SIG-M5 treated with dmso at 0.1 percent for 504 hours (cell line): ENCODE measurements at regions not wholly inside any gene's neighbourhood (a gene's known extent, or its start where the extent isn't known, plus 50 kb on each side); places are given as distances from the start of the nearest gene placed in this dataset.

Source experiments
- DNase-seq: peaks from one replicate; lab custom pipeline; 2025; ENCODE audit not compliant: unreplicated experiment; lab: John Stamatoyannopoulos, UW

DNA sequence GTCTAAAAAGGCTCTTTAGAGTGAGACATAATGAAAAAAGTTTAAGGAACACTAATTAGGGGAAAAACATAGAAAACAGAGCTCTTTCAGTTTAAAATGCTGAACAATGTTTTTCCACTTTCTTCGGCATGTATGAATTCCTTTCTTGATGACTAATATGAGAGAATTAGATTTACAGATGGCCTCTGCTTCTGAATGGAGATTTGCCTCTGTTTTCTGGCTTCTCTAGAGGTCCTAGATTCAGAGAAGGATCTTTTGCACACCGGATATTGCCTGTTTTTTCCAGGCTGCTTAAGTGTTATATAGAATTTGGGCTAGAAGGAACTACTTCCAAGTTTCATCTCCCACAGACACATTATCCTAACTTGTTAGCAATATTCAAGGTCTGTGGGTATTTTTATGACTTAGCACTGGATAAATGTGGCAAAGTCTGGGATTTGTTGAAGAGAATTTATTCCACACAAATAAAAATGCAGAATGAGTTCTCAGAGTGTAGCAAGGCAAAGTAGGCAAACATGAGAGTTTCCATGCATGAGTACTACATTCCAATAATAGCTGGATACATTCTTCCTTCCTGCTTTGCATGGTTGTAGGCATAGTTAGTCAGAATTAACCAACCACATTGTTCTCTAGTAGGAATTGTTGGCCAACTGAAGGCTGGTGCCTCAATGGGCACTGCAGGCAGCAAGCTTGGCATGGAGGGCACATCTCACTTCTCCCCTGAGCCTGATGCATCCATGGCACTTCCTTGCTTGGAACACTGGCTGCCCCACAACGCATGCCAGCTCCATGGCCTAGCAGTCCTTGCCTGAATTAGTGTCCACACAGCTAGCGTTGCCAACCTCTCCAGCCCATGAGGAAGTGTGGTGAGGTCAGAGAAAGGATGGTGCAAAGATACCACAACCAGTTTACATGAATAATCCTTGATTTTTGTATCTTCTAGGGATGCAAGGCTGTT is 224.2 kb downstream of the CLIC5 start:
- no peak for DNase-seq

DNA sequence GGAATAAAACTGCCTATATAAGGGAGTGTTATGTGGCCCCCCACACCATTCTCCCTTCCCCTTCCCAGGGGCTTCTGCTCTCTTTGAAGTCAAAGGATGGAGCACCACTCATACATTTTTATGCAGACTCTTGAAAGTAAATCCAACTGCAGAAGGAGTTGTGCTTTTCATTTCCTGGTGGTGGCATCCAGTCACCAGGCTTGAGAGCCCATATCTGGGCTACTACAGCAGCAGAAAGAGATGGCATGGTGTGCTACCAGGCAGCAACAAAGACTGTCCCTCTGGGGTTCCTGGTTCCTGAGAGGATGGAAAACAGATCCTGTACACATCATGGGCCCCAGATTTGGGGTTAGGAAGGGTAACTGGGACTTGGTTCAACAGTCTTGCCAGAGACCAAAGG is 226.4 kb downstream of the CLIC5 start:
- no peak for DNase-seq

DNA sequence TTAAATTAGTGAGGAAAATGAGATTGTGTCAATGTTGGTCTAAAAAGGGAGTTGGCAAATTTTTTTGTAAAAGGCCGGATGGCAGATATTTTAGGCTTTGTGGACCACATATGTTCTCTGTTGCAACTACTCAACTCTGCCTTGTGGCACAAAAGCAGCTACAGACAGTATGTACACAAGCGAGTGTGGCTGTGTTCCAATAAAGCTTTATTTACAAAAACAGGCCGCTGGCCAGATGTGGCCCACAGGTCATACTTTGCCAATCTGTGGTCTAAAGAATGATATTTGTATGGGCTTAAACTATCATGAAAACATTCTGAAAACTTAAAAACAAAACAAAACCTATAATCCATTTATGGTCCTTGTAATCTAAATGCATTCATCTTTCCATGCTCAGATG is 228.3 kb downstream of the CLIC5 start:
- DNase-seq: no peak

DNA sequence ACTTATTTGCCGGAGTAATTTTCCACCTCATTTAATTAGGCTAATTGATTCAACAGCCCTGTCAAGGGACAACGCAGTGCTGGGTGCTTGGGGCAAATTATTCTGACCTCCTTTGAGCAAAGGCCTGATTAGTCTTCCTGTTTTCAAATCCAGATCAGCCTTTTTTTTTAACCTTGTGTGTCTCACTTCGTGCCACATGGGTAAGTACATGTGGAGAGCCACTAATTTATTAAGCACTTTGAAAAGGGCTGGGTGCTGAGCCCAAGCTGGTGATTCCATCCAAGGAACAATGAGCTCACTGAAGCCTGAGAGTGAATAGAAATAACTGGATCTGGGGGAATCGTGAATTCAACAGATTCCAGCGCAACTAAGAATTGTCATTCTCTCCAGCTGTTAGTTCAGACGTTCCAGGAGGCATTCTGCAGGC is 229.3 kb downstream of the CLIC5 start:
- DNase-seq: no peak

DNA sequence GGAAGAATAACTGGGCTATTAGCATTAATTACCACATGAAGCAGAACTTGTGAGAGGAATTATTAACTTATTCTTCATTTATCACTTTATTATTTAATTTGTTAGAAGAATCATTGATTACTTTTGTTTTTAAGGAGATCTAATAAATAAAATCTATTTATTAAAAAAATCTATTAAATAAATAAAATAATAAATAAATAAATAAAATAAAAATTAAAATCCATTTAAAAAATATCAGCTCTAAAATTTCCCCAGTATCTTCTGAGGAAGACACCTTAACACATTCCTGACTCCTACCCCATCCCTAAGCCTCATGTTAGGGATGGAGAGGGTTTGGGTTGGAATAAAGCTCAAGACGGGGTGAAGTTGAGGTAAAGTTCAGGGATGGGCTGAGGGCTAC is 231.4 kb downstream of the CLIC5 start:
- no peak for DNase-seq

DNA sequence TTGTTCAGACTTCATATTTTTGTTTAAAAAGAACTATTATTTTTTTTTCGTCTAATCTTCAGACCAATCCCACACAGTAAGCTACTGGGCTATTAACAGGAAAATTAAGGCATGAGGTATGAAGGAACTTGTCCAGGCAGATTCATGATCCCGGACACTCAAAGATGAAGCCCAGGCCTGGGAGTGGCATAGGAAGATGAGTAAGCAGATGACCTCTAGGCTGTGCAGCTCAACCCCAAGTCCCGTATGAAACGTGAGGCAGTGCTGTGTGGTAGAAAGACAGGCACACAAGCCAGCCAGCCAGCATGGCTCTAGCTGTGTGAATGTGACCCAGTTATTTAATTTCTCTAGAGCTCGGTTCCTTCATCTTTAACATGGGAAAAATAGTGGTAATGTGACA is 231.9 kb downstream of the CLIC5 start:
- DNase-seq: no peak

DNA sequence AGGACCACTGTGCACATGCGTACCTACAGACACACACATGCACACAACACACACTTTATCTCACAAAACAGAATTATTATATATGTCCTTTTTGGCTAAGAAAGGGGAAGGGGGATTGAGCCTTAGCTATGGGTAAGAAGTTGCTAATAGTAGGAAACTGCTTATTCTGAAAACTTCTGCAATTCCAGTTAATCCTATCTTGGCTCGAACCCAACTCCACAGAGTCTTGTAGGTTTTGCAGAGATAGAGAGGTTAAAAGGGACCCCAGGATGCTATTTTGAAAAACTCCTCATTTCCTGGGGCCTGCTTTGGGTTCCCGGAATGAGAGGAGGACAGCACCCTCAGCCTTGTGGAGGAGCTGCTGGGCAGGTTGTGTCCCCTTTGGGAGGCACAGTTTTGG is 233.8 kb downstream of the CLIC5 start:
- DNase-seq: no peak

DNA sequence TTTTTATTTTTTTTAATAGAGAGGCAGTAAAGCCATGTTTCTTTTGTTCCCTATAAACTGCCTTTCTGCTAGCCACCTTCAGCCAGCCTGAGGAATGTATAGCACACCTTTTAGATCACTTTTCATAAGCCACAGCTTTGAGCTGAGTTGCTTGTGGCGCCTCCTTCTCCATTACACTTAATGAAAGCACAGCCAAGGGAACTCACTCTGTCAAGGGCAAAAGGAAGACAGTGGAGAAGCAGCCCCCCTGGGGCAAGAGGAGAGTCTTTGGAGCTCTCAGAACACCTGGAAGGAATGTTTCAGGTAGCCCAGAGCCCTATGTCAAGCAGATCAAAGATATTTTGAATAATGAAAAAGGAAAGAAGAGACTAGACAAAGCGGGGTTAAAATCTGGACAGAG is 235.1 kb downstream of the CLIC5 start:
- DNase-seq: no peak

DNA sequence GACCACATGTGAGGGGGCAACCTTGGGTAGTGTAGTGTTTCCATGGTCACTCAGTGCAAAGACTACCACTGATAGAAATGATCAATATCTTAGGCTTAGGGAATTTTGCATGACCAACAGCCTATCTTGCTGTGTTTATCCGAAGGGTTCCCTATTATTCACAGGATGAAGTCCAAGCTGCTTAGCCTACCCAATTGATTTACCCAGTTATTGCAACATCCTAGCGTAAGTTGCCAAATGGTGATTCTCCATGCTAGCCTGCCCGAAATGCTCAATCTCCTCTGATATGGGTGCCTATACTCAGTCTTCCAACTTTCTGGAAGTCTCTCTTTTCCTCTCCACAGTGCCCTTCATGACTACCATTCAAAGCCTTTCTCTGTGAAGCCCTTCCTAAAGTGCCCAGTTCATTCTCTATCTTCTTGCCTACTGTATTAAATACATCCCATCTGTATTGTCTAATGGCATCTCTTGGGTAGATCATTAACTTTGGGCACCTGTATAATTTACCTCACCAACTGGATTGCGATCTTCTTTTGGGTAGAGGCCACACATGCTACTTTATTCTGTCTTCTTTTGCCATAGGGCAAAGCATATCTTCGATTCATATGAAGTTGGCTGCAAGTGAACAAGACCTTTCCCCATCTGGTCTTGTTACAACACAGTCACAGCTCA is 240.5 kb downstream of the CLIC5 start:
- DNase-seq: no peak

DNA sequence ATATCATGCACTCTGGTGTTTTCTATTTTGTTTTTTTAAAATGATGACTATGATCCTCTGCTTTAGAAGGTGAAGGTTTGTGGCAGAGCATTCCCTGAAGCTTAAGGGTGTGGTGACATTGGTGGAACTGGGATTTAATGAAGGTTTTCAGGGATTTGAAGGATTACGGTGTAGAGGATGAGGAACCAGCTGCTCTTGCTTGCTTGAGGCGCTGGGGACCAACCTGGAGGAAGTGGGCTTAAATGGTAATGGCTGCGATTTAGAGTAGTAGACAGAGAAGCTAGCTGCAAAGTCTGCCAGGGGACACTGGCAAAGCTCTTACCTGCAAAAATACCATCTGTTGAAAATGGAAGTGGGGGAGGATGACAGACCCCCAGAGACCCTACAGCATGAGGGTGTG is 241.8 kb downstream of the CLIC5 start:
- no peak for DNase-seq

DNA sequence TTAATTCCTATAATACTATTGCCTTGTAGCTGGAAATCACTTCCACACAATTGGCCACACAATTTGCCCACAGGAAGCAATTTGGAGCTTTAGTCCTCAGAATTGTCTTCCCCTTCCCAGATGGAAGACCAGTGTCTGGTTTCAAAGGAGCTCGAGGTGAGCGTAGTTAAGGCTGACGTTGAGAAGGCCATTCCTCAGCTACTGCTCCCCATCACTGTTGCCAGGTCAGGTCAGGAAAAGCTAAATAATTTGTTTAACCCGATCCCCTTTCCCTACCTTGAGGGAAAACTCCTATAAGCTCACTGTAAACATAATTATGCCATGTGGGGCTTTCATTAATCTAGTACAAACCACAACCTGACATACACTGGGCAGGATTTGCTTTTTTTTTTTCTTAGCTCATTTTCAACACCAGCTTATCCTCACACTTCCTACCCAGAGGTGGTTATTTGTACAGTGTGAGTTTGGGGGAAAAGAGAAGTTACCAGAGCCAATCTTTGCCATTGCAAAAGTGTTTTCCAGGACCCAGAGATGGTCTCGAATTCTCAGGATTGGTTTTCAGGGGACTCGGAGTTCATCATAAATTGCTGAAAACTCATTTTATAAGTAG is 242.7 kb downstream of the CLIC5 start:
- DNase-seq: no peak

DNA sequence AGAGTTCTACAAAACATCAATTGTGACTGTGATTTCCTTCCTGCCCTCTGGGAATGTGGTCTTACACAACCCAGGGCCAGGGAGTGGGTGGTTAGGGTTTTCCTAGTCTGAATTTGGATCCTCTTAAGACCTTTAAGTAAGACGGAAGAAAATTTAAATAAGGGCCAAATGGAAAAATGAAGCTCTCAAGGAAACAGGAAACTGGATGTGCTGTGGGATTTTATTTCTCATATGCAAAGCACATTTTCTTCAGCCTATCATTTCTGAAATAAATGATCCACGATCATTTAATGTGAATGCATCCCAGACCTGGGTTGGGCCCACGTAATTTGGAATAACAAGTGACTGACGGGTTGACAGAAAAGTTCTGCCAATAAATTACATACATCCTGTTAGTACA is 243.6 kb downstream of the CLIC5 start:
- DNase-seq: no peak

DNA sequence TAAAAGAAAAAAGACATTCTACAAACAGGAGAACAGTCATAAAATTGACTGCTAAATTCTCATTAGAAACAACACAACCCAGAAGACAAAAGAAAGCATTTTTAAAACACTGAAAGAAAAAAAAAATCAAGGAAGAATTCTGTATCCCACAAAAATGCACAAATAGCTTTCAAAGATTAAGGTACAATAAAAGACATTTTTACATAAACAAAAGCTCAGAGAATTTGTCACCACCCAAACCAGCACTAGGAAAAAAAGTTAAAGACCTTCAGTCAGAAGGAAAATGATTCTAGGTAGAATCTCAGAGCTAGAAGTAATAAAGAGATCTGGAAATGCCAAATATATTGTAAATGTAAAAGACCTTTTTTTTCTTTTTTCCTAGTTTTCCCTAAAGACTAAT is 252.4 kb downstream of the CLIC5 start:
- no peak for DNase-seq

DNA sequence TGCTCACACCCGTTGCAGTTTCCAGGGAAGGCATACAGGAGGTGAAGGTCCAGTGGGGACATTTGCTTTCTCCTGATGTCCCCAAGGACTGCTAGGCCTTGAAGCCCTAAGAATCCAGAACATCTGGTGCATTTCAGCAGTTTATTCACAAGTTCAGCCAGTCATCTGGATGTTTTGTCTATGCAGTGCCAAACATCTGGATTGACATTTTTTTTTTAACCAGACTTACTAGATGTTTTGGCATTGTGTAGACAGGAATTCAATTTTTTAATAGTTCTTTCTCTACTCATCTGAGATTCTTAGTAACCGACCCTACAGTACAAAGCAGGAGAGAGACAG is 256.2 kb downstream of the CLIC5 start:
- no peak for DNase-seq

DNA sequence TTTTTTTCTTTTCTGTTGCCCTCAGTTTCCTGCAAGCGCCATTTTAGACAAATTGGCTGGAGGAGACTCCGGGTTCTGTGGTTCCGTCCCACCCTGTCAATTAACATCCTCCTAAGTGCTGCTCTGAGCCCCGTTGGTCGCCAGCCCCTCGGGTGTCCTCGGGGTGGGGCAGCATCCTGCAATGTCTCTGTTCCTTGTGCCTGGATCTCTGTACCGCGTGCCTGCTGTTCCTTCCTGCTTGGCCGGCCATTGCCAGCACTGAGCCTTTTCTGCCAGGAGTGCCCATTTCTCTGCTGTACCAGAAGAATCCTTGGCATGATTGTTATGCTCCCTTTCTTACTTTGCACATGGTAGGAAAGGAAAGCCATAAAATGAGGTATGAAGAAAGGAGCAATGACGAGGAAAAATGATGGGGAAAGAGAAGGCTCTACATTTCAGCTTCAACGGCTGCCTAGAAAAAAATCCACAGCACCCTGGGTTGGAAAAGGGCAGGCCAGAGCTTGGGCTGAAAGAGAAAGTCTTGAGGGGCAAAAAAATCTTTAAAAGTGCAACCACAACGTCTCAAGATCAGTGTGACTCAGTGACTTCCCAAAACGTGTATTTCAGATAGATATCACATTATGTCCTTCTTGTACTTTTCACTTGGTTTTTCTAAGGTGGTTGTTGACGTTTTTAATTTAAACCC is 256.7 kb downstream of the CLIC5 start:
- no peak for DNase-seq

DNA sequence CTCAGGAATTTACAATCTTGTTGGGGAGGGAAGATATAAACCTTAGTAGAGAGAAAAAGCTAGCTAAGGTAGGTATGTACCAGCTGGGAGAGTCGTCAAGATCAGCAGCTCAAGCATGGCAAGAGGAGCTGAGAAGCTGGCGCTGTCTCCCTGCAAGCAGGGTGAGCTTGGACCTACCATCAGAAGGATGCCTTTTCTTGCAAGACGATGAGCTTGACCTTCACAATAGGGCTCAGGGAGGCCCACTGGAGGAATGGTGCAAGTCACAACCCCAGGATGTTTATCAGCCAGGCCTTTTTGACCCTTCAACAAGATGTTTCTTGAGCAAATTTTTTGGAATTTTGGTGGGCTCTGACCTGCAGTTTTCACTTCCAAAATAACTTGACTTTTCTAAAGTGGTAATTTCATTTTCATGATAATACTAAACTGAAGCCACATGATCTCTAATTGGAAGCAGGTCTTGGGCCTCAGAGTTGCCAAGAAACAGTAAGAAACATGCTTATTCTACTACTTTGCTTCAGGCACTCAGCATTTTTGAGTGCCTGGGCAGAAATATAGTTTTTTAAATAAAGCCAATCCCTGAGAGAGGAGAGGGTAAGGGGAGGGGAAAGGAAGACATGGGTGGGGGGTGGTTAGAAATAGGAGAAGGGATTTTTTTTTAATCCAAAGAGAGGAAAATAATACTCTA is 258.1 kb downstream of the CLIC5 start:
- DNase-seq: no peak

DNA sequence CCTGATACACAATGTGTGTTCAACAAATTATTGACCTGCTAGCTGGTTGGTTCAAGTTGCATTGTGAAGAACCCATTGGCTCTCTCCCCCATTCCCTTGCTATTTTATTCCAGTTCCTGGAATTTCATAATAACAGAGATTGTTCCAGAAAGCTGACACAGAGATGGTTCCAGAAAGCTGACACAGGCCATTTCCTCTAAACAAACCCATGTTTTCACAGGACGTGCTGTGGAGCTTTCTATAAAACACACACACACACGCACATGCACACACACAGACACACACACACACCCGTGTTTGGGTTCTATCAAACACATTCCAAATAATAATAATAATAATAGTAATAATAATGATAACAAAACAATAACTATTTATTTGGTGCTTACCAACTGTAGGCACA is 259.1 kb downstream of the CLIC5 start:
- DNase-seq: no peak

DNA sequence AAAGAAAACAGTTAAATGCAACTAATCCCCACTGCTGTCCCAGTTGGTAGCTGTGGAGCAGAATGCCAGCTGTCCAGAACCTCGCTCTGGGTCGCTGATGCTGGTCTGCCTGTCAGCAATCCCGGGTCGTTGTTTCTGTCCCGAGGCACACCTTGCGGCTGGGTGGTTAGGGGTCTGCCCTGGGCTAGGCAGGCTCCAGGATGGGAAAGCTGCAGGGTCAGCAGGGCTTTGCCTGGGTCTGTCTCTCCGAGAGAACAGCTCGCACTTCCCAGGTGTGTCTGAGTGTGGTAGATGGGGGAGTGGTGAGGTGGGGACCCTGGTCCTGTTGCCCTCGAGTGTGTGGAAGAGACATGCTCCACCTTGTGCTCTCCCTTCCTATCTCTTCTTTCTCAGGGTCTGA is 261.2 kb downstream of the CLIC5 start:
- DNase-seq: no peak

DNA sequence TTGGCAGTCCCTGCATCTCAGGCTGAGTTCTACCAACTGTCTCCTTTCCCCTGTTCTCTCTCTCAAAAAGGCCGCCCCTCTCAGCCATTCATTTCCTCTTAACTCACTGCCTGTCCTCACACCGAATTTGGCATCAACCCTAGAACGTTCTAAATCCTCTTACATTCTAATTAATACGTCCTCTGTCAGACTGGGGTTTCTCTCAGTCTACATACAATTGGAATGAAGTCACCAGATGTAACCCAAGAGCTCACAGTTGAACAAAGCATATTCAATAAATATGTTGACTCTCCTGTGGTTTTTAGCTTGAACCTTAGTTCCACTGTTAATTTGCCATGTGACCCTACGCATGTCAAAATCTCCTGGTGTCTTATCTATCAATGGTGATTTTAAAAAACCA is 269.6 kb downstream of the CLIC5 start:
- DNase-seq: no peak

DNA sequence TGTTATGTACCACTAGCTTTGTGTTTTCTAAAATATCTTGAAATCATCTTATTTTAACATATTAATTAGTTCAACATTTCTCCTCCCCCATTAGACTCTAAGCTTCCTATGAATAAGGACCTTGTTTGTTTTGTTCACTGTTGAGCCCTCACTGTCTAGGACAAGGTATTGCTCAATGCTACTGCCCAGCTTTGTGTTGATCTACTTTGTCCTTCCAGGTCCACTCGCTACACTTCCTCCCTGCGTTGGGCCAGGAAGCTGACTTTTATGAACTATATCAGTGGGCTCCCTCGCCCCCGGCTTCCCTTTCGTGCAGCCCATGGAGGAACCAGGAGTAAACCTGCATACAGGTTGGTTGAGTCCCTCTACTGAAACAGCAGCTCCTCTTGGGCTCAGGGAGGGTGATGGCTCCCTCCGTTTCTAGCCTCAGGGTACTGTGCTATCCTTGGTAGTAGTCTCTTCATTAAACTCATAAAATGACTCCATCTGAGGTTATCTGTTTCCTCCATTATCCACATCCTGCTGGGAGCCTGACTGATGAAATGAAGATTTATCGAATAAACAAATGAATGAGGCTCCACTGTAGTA is 272.5 kb downstream of the CLIC5 start:
- DNase-seq: no peak

DNA sequence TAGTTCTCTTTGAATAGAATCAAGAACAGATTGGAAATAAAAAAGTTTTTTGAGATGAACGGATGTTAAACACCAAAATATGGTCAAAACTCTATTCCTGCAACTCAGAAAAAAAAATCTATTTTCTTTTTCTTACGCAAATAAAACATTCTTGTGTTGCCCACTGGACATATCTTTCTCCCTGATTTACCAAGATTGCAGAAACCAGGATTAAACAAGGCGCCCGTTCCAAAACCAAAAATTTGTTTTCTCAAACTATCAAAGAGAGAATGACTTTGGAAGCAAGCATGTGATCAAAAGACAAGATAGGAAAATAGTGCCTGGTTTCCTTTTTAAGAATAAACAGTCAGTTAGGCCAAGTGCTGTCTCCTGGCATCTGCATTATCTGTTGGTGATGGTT is 273.1 kb downstream of the CLIC5 start:
- DNase-seq: no peak
